ENCODE measurements at regions not wholly inside any gene's neighbourhood (a gene's known extent, or its start where the extent isn't known, plus 50 kb on each side); places are given as distances from the start of the nearest gene placed in this dataset.

GRCh38 chr13:61275251-61275650 lies 140.4 kb downstream of the PCDH20 start:
- TF ChIP-seq, protein P1, sequence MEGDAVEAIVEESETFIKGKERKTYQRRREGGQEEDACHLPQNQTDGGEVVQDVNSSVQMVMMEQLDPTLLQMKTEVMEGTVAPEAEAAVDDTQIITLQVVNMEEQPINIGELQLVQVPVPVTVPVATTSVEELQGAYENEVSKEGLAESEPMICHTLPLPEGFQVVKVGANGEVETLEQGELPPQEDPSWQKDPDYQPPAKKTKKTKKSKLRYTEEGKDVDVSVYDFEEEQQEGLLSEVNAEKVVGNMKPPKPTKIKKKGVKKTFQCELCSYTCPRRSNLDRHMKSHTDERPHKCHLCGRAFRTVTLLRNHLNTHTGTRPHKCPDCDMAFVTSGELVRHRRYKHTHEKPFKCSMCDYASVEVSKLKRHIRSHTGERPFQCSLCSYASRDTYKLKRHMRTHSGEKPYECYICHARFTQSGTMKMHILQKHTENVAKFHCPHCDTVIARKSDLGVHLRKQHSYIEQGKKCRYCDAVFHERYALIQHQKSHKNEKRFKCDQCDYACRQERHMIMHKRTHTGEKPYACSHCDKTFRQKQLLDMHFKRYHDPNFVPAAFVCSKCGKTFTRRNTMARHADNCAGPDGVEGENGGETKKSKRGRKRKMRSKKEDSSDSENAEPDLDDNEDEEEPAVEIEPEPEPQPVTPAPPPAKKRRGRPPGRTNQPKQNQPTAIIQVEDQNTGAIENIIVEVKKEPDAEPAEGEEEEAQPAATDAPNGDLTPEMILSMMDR (IDR thresholded peaks at IDR 0.05), result no peak
- TF ChIP-seq, protein P2, sequence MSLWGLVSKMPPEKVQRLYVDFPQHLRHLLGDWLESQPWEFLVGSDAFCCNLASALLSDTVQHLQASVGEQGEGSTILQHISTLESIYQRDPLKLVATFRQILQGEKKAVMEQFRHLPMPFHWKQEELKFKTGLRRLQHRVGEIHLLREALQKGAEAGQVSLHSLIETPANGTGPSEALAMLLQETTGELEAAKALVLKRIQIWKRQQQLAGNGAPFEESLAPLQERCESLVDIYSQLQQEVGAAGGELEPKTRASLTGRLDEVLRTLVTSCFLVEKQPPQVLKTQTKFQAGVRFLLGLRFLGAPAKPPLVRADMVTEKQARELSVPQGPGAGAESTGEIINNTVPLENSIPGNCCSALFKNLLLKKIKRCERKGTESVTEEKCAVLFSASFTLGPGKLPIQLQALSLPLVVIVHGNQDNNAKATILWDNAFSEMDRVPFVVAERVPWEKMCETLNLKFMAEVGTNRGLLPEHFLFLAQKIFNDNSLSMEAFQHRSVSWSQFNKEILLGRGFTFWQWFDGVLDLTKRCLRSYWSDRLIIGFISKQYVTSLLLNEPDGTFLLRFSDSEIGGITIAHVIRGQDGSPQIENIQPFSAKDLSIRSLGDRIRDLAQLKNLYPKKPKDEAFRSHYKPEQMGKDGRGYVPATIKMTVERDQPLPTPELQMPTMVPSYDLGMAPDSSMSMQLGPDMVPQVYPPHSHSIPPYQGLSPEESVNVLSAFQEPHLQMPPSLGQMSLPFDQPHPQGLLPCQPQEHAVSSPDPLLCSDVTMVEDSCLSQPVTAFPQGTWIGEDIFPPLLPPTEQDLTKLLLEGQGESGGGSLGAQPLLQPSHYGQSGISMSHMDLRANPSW (CRISPR knock-in tag; conservative IDR thresholded peaks at IDR 0.05; ENCODE audit: low read depth), result no peak

Measured in WTC11 (cell line).